H1 (cell line): ENCODE measurements at regions not wholly inside any gene's neighbourhood (a gene's known extent, or its start where the extent isn't known, plus 50 kb on each side); places are given as distances from the start of the nearest gene placed in this dataset.

Experiments
- CTCF ChIA-PET: fragments of 300-600 bp; sonication (Branson Sonifier 250); formaldehyde crosslinking; loops from one replicate; lab custom pipeline; 2021; ENCODE audit not compliant: partially characterized antibody; lab: Charles Lee
- POLR2A ChIA-PET: fragments of 300-600 bp; sonication (Branson Sonifier 250); formaldehyde crosslinking; loops from one replicate; lab custom pipeline; 2021; ENCODE audit warnings: inconsistent platforms; ENCODE audit not compliant: partially characterized antibody; lab: Charles Lee
- DNase-seq, 2 experiments: peaks; one replicate each; pipeline versions ENCODE4 v3.0.0 to v3.0.0-alpha.2; 2010 to 2022; ENCODE audit warnings: low spot score in 2 of 2, low read depth in 1 of 2, mixed read lengths in 1 of 2
- FAIRE-seq: peaks from 2 replicates; lab custom pipeline; 2011; peaks lifted over from hg19 to GRCh38; lab: Jason Lieb, UNC
- H2AFZ ChIP-seq: 2 replicates; pipeline ENCODE4 v1.8.1; 2012; ENCODE audit warnings: low read length, inconsistent platforms
- H2AK5ac ChIP-seq: 2 replicates; pipeline ENCODE4 v1.6.1; 2013; ENCODE audit warnings: low read depth, low read length
- H2BK120ac ChIP-seq: replicated peaks from 2 replicates; pipeline ENCODE3; 2013; ENCODE audit warnings: low read depth, low read length, inconsistent platforms
- H2BK12ac ChIP-seq: 2 replicates; pipeline ENCODE4 v1.6.1; 2013; ENCODE audit warnings: low read depth, low read length
- H2BK15ac ChIP-seq: 2 replicates; pipeline ENCODE4 v1.6.1; 2013; ENCODE audit warnings: low read length
- H2BK20ac ChIP-seq: 2 replicates; pipeline ENCODE4 v1.6.1; 2013; ENCODE audit warnings: low read length
- H2BK5ac ChIP-seq: 2 replicates; pipeline ENCODE4 v1.6.1; 2013; ENCODE audit warnings: low read depth, low read length
- H3K14ac ChIP-seq: 2 replicates; pipeline ENCODE4 v1.6.1; 2013; ENCODE audit warnings: inconsistent platforms; ENCODE audit not compliant: insufficient read length
- H3K18ac ChIP-seq: 2 replicates; pipeline ENCODE4 v1.6.1; 2013; ENCODE audit warnings: low read length; ENCODE audit errors: extremely low read depth
- H3K23ac ChIP-seq: 2 replicates; pipeline ENCODE4 v1.6.1; 2013; ENCODE audit warnings: inconsistent platforms; ENCODE audit not compliant: insufficient read length
- H3K23me2 ChIP-seq: 2 replicates; pipeline ENCODE4 v1.6.1; 2013; ENCODE audit warnings: low read depth, low read length
- H3K27ac ChIP-seq: 2 replicates; pipeline ENCODE4 v1.6.1; 2011; ENCODE audit warnings: low read depth, low read length, inconsistent platforms
- H3K27me3 ChIP-seq, 4 experiments: replicated peaks in 1 of 4; 1 replicate in 1 of 4; 2 replicates in 3 of 4; pipeline versions ENCODE4 v1.6.1 to v1.8.1; 2011 to 2013; ENCODE audit warnings: low read length in 3 of 4, mild to moderate bottlenecking in 3 of 4, inconsistent platforms in 2 of 4, mixed read lengths in 2 of 4, moderate library complexity in 1 of 4; ENCODE audit not compliant: control insufficient read depth in 3 of 4, insufficient read depth in 3 of 4; ENCODE audit errors: extremely low read depth in 1 of 4
- H3K36me3 ChIP-seq, 4 experiments: 2 replicates each; pipeline versions ENCODE4 v1.6.1 to v1.8.1; 2011 to 2013; ENCODE audit warnings: mild to moderate bottlenecking in 4 of 4, low read length in 3 of 4, moderate library complexity in 2 of 4, control low read depth in 1 of 4, inconsistent platforms in 1 of 4; ENCODE audit not compliant: insufficient read depth in 4 of 4, control insufficient read depth in 2 of 4
- H3K4ac ChIP-seq: replicated peaks from 2 replicates; pipeline ENCODE3; 2013; ENCODE audit warnings: low read length, low read depth, mixed read lengths, inconsistent platforms; ENCODE audit not compliant: insufficient read length
- H3K4me1 ChIP-seq, 4 experiments: replicated peaks in 1 of 4; 1 replicate in 1 of 4; 2 replicates in 3 of 4; pipeline versions ENCODE4 v1.6.1 to v1.8.1; 2011 to 2013; ENCODE audit warnings: low read length in 3 of 4, inconsistent platforms in 2 of 4, mixed read lengths in 1 of 4; ENCODE audit not compliant: insufficient read depth in 4 of 4, control insufficient read depth in 3 of 4
- H3K4me2 ChIP-seq, 2 experiments: 2 replicates each; pipeline versions ENCODE4 v1.6.1 to v1.8.1; 2011 to 2013; ENCODE audit warnings: low read depth in 2 of 2, low read length in 2 of 2, control low read depth in 1 of 2, inconsistent platforms in 1 of 2, mild to moderate bottlenecking in 1 of 2; ENCODE audit not compliant: insufficient read depth in 1 of 2
- H3K4me3 ChIP-seq, 4 experiments: fragments of 200-600, 300-600 bp in 1 of 4; sonication (generic), shearing (Covaris generic), sonication (Bioruptor Twin) in 1 of 4; 2 replicates each; pipeline versions ENCODE4 v1.5.1 to v1.8.1; 2011 to 2016; ENCODE audit warnings: low read length in 4 of 4, low read depth in 3 of 4, control low read depth in 2 of 4, inconsistent platforms in 2 of 4, mild to moderate bottlenecking in 2 of 4, mixed read lengths in 1 of 4, moderate library complexity in 1 of 4; ENCODE audit not compliant: insufficient read depth in 2 of 4; ENCODE audit errors: extremely low read depth in 1 of 4
- H3K56ac ChIP-seq: replicated peaks from 2 replicates; pipeline ENCODE3; 2013; ENCODE audit warnings: low read depth, mild to moderate bottlenecking, mixed read lengths, low read length, inconsistent platforms; ENCODE audit not compliant: insufficient read length
- H3K79me1 ChIP-seq: 2 replicates; pipeline ENCODE4 v1.6.1; 2013; ENCODE audit warnings: low read depth, low read length, control low read depth
- H3K79me2 ChIP-seq, 2 experiments: 2 replicates each; pipeline versions ENCODE4 v1.6.1 to v1.8.1; 2012 to 2013; ENCODE audit warnings: low read length in 2 of 2, mild to moderate bottlenecking in 2 of 2, inconsistent platforms in 1 of 2; ENCODE audit not compliant: insufficient read depth in 2 of 2, control insufficient read depth in 1 of 2
- H3K9ac ChIP-seq, 4 experiments: replicated peaks in 1 of 4; 1 replicate in 1 of 4; 2 replicates in 3 of 4; pipeline versions ENCODE4 v1.6.1 to v1.8.1; 2011 to 2013; ENCODE audit warnings: low read depth in 3 of 4, low read length in 3 of 4, control low read depth in 2 of 4, mild to moderate bottlenecking in 2 of 4, moderate library complexity in 2 of 4, inconsistent platforms in 1 of 4; ENCODE audit errors: extremely low read depth in 1 of 4
- H3K9me3 ChIP-seq, 2 experiments: 2 replicates each; pipeline versions ENCODE4 v1.6.1 to v1.8.1; 2012 to 2013; ENCODE audit warnings: mild to moderate bottlenecking in 2 of 2, moderate library complexity in 2 of 2, control low read depth in 1 of 2, inconsistent platforms in 1 of 2, low read depth in 1 of 2, low read length in 1 of 2, mixed read lengths in 1 of 2; ENCODE audit not compliant: insufficient read depth in 2 of 2
- H4K20me1 ChIP-seq, 2 experiments: replicated peaks in 1 of 2; 2 replicates each; pipeline versions ENCODE3 to v1.8.1; 2011 to 2013; ENCODE audit warnings: inconsistent platforms in 2 of 2, low read length in 2 of 2, mild to moderate bottlenecking in 1 of 2; ENCODE audit not compliant: insufficient read depth in 2 of 2, control insufficient read depth in 1 of 2
- H4K5ac ChIP-seq: 2 replicates; pipeline ENCODE4 v1.6.1; 2013; ENCODE audit warnings: low read length, low read depth, mixed read lengths, inconsistent platforms; ENCODE audit not compliant: insufficient read length
- H4K8ac ChIP-seq: 2 replicates; pipeline ENCODE4 v1.8.0; 2013; ENCODE audit warnings: mild to moderate bottlenecking, moderate library complexity, low read length, inconsistent platforms; ENCODE audit not compliant: insufficient read depth; ENCODE audit errors: extremely low read depth
- H4K91ac ChIP-seq: replicated peaks from 2 replicates; pipeline ENCODE3; 2013; ENCODE audit warnings: low read length, mixed read lengths, inconsistent platforms; ENCODE audit not compliant: insufficient read length
- E2F6 ChIP-seq: IDR thresholded peaks from 2 replicates; pipeline ENCODE4 v1.6.1; 2012; ENCODE audit warnings: inconsistent platforms
- SIN3A ChIP-seq, 2 experiments: IDR thresholded peaks in 1 of 2; conservative IDR thresholded peaks in 1 of 2; 2 replicates each; pipeline ENCODE4 v1.6.1; 2011 to 2012; ENCODE audit warnings: low read length in 2 of 2, improper control_type of control experiment in 1 of 2, low read depth in 1 of 2, mild to moderate bottlenecking in 1 of 2
- WGBS, 2 experiments: shearing (Covaris generic) in 1 of 2; methylation state at CpG; one replicate each; pipeline versions ENCODE4 v1.1.6 to v1.1.7; 2013 to 2015; ENCODE audit warnings: low lambda C conversion rate in 2 of 2, mixed read lengths in 2 of 2, inconsistent platforms in 1 of 2, low coverage in 1 of 2, missing lambda C conversion rate in 1 of 2; ENCODE audit not compliant: insufficient replicate concordance in 2 of 2, insufficient coverage in 1 of 2, insufficient read length in 1 of 2; ENCODE audit errors: extremely low coverage in 1 of 2, missing lambda C conversion rate in 1 of 2; 5-methylcytosine and 5-hydroxymethylcytosine counted together

DNA sequence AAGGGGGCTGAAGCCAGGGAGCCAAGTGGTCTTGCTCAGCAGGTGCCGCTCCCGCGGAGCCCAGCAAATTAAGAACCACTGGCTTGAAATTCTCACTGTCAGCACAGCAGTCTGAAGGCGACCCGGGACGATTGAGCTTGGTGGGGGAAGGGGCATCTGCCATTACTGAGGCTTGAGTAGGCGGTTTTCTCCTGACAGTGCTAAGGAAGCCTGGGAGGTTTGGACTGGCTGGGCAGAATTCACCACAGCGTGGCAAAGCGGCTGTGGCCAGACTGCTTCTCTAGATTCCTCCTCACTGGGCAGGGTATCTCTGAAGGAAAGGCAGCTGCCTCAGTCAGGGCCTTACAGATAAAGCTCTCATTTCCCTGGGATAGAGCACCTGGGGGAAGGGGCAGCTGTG lies 57.0 kb upstream of the GPR149 start:
- no peaks in the 10 kb centered on the region for H3K27me3 ChIP-seq
- no peak overlapping the region for H4K5ac ChIP-seq
- no peak overlapping the region for H2AFZ ChIP-seq
- no peak overlapping the region for H3K4ac ChIP-seq
- DNase-seq (no peak), FAIRE-seq (no peak)
- no peak overlapping the region for H3K4me3 ChIP-seq
- ChIA-PET CTCF (interaction anchor here (0.6 kb wide), 1 partner anchor 173 kb away, joined by 3 read pairs; no protein-coding TSS in a partner anchor), POLR2A (no interaction called here)
- H3K4me2 ChIP-seq, result no peak overlapping the region
- no peak overlapping the region for H2BK5ac ChIP-seq
- no peak overlapping the region for H2BK120ac ChIP-seq
- no peak overlapping the region for H3K27ac ChIP-seq
- H4K8ac ChIP-seq, result no peak overlapping the region
- no peak overlapping the region for H3K9ac ChIP-seq
- no peak overlapping the region for H2BK15ac ChIP-seq
- H2BK20ac ChIP-seq, result no peak overlapping the region
- H3K79me1 ChIP-seq, result no peaks in the 10 kb centered on the region
- H3K9me3 ChIP-seq, result no peaks in the 10 kb centered on the region
- no peaks in the 10 kb centered on the region; a peak in 1 of 7 replicates for H3K4me1 ChIP-seq
- no peaks in the 10 kb centered on the region for H3K23me2 ChIP-seq
- no peak overlapping the region for H3K14ac ChIP-seq
- no peaks in the 10 kb centered on the region for H3K36me3 ChIP-seq
- no peaks in the 10 kb centered on the region for H3K79me2 ChIP-seq
- no peak overlapping the region for H2BK12ac ChIP-seq
- H3K23ac ChIP-seq, result no peak overlapping the region
- H3K56ac ChIP-seq, result no peak overlapping the region
- H3K18ac ChIP-seq, result no peak overlapping the region; the same call in 1 of the 2 replicates
- H4K20me1 ChIP-seq, result no peaks in the 10 kb centered on the region
- 89% methylated on average over 9 of the region's 9 CpGs; no CpG with 5 or more reads in 1 of the 2 experiments for WGBS, 2 experiments
- TF ChIP-seq E2F6 (no peak), SIN3A (conservative IDR thresholded peaks at IDR 0.05 in 1 of 2, IDR thresholded peaks at IDR 0.05 in 1 of 2; ENCODE audit: low read depth in 1 of 2, low read length in 2 of 2) (no peak)
- H4K91ac ChIP-seq, result no peak overlapping the region
- H2AK5ac ChIP-seq, result no peak overlapping the region
